Right kidney (tissue), 1 donor: ENCODE measurements at regions not wholly inside any gene's neighbourhood (a gene's known extent, or its start where the extent isn't known, plus 50 kb on each side); places are given as distances from the start of the nearest gene placed in this dataset.

ENCODE experiments used
- DNase-seq: peaks from one replicate; pipeline ENCODE4 v3.0.0-alpha.2; 2016

GRCh38 chr6:92822222-92822621 lies 597.1 kb downstream of the EPHA7 start:
- no peak for DNase-seq

GRCh38 chr6:92820601-92821000 lies 598.8 kb downstream of the EPHA7 start:
- DNase-seq = no peak

GRCh38 chr6:92810913-92811312 lies 608.4 kb downstream of the EPHA7 start:
- peak; percentile 15 for DNase-seq

- no peak for DNase-seq
Measured at GRCh38 chr6:92806254-92806653, 613.1 kb downstream of the EPHA7 start.

GRCh38 chr6:92791403-92791802 lies 628.0 kb downstream of the EPHA7 start:
- no peak for DNase-seq

GRCh38 chr6:92790381-92790780 lies 629.0 kb downstream of the EPHA7 start:
- no peak for DNase-seq

GRCh38 chr6:92784235-92784634 lies 635.1 kb downstream of the EPHA7 start:
- DNase-seq = no peak

GRCh38 chr6:92779746-92780145 lies 639.6 kb downstream of the EPHA7 start:
- no peak for DNase-seq

- DNase-seq = no peak
Measured at GRCh38 chr6:92777146-92777740, 642.1 kb downstream of the EPHA7 start.

GRCh38 chr6:92770540-92770939 lies 648.8 kb downstream of the EPHA7 start:
- DNase-seq = no peak

GRCh38 chr6:92767101-92767500 lies 652.3 kb downstream of the EPHA7 start:
- DNase-seq = no peak

GRCh38 chr6:92763680-92764079 lies 655.7 kb downstream of the EPHA7 start:
- DNase-seq = no peak

GRCh38 chr6:92763274-92763584 lies 656.1 kb downstream of the EPHA7 start:
- DNase-seq = no peak

GRCh38 chr6:92762443-92763273 lies 656.7 kb downstream of the EPHA7 start:
- no peak for DNase-seq

GRCh38 chr6:92759178-92759577 lies 660.2 kb downstream of the EPHA7 start:
- no peak for DNase-seq

GRCh38 chr6:92757925-92758324 lies 661.4 kb downstream of the EPHA7 start:
- no peak for DNase-seq

GRCh38 chr6:92756912-92757311 lies 662.4 kb downstream of the EPHA7 start:
- no peak for DNase-seq

GRCh38 chr6:92753956-92754355 lies 665.4 kb downstream of the EPHA7 start:
- no peak for DNase-seq

- DNase-seq = no peak
Measured at GRCh38 chr6:92752114-92752513, 667.2 kb downstream of the EPHA7 start.

GRCh38 chr6:92748131-92748530 lies 671.2 kb downstream of the EPHA7 start:
- DNase-seq = no peak

GRCh38 chr6:92737983-92738382 lies 681.4 kb downstream of the EPHA7 start:
- no peak for DNase-seq

GRCh38 chr6:92723390-92723931 lies 695.9 kb downstream of the EPHA7 start:
- no peak for DNase-seq

GRCh38 chr6:92719773-92720172 lies 699.6 kb downstream of the EPHA7 start:
- DNase-seq = no peak

GRCh38 chr6:92716638-92717037 lies 702.7 kb downstream of the EPHA7 start:
- DNase-seq = no peak
